H7 (cell line): ENCODE measurements at regions not wholly inside any gene's neighbourhood (a gene's known extent, or its start where the extent isn't known, plus 50 kb on each side); places are given as distances from the start of the nearest gene placed in this dataset.
"Not testable (repeated sequence)": the region's sequence is repeated elsewhere in the genome, so short reads cannot be mapped to it uniquely, and the experiment has no call there.

Experiments
- DNase-seq: peaks from one replicate; pipeline ENCODE4 v3.0.0; 2012
- H3K27me3 ChIP-seq: 2 replicates; pipeline ENCODE4 v1.6.0; 2011; ENCODE audit warnings: mild to moderate bottlenecking, low read length; ENCODE audit not compliant: control insufficient read depth, insufficient read depth
- H3K36me3 ChIP-seq: replicated peaks from 2 replicates; pipeline ENCODE4 v1.5.1; 2011; ENCODE audit warnings: low read length; ENCODE audit not compliant: control insufficient read depth, insufficient read depth
- H3K4me3 ChIP-seq: 2 replicates; pipeline ENCODE4 v1.5.1; 2011; ENCODE audit warnings: low read depth, mild to moderate bottlenecking, control low read depth, low read length, moderate library complexity; ENCODE audit not compliant: insufficient read depth

- no peak for DNase-seq
- H3K4me3 ChIP-seq, result no peak overlapping the region
- H3K27me3 ChIP-seq, result no peaks in the 10 kb centered on the region
- H3K36me3 ChIP-seq, result no peaks in the 10 kb centered on the region
Observed at GRCh38 chr6:170149681-170150589, 140.9 kb downstream of the DLL1 start.

DNA sequence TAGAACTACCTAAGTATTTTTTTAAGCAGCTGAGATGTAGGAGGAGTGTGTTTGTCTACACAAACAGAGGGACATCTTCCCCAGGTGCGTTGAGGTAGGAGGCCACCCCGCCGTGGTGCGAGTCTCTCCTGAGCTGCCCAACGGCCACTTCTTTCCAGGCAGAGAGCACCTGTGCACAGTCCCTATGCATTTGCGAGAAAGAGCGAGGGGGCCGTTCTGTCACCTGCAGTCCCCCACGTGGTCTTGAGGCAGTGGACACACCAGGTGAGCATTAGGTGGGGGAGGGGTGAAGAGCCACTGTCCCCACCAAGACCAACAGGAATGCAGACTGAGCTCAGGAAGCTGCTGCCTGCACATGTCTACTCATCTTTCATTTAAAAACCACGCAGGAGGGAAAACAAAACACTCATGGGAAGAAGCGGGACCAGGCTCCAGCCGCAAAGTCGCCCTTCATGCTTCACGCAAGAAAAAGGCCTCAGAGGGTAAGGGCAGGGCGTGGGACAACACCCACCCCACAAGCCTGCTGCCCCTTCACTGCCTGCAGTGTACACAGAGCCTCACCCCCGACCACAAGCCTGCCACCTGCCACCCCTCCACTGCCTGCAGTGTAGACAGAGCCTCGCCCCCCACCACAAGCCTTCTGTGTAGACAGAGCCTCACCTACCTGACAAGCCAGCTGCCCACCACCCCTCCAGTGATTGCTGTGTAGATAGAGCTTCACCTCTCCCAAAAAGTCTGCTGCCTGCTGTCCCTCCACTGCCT is 142.0 kb downstream of the DLL1 start:
- Histone ChIP-seq H3K4me3 (no peak overlapping the region), H3K27me3 (no peaks in the 10 kb centered on the region), H3K36me3 (no peaks in the 10 kb centered on the region)
- DNase-seq, result no peak

DNA sequence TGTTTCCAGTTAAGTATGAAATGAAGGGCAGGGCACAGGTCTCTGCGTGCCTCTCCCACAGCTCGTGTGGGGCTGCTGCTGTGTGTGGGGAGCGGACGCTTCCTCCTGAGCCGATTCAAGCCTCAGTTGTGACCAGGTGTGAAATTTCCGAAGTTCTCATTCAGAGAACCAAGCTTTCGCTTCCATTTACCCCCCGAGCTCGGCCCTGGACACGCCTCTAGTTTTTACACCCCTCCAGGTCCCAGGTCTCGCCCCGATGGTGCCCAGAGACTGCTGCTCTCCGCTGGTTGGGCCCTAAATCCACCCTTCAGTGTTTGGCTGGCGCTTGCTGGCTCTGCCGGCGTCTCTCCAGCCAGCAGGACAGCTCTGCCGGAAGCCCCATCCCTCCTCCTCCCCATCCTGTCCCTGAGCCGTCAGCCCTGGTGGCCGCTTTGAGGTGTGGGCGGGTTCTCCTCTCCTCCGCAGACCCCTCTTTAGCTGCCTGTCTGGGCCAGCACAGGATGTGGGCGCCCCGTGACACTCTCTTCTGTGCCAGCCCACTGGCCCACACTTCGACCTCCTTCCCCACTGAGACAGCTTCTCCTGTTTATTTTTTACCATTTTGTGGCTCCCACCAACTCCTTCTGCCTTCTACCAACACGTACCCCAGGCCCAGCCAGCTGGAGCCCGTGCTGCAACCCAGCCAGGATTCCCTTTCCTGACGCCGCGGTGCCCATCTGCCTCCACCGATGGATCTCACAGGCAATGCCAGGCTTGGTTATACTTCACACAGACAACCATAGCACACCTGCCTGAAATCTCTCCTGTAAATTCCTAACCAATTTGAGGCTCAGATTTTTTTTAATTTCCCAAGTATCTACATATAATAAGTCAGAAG is 142.8 kb downstream of the DLL1 start:
- DNase-seq, result peak; percentile 84
- Histone ChIP-seq H3K27me3 (no peaks in the 10 kb centered on the region), H3K36me3 (no peaks in the 10 kb centered on the region), H3K4me3 (no peak overlapping the region)

GRCh38 chr6:170147056-170147787 is 143.7 kb downstream of the DLL1 start:
- DNase-seq, result no peak
- no peaks in the 10 kb centered on the region for H3K36me3 ChIP-seq
- H3K4me3 ChIP-seq, result no peak overlapping the region
- H3K27me3 ChIP-seq, result no peaks in the 10 kb centered on the region

- H3K4me3 ChIP-seq, result no peak overlapping the region
- no peaks in the 10 kb centered on the region for H3K36me3 ChIP-seq
- no peak for DNase-seq
- H3K27me3 ChIP-seq, result no peaks in the 10 kb centered on the region
Observed at GRCh38 chr6:170146640-170147039, 144.2 kb downstream of the DLL1 start.

DNA sequence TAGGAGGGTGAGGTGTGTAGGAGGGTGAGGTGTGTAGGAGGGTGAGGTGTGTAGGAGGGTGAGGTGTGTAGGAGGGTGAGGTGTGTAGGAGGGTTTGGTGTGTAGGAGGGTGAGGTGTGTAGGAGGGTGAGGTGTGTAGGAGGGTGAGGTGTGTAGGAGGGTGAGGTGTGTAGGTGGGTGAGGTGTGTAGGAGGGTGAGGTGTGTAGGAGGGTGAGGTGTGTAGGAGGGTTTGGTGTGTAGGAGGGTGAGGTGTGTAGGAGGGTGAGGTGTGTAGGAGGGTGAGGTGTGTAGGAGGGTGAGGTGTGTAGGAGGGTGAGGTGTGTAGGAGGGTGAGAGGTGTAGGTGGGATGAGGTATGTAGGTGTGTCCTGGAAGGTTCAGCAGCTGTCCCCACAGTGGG is 144.7 kb downstream of the DLL1 start:
- H3K36me3 ChIP-seq, H3K4me3 ChIP-seq, H3K27me3 ChIP-seq, DNase-seq: not testable (repeated sequence)

DNA sequence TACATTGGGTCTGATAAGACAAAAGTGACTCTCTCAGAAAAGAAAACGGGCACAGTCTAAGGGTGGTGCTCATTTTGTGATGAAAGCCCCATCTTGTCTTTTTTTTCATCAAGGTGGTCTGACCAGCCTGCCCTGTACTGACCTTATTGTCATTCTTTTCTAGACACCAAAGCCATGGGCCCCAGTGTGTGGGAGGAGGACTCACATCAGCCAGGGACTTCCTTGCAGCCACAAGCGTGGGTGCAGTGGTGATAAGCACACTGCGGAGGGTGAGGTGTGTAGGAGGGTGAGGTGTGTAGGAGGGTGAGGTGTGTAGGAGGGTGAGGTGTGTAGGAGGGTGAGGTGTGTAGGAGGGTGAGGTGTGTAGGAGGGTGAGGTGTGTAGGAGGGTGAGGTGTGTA is 145.2 kb downstream of the DLL1 start:
- not testable (repeated sequence) for DNase-seq, H3K27me3 ChIP-seq, H3K4me3 ChIP-seq, H3K36me3 ChIP-seq

GRCh38 chr6:170145272-170145592 is 145.6 kb downstream of the DLL1 start:
- Histone ChIP-seq H3K4me3 (no peak overlapping the region), H3K27me3 (no peaks in the 10 kb centered on the region), H3K36me3 (no peaks in the 10 kb centered on the region)
- DNase-seq, result no peak

- DNase-seq, result no peak
- Histone ChIP-seq H3K36me3 (no peaks in the 10 kb centered on the region), H3K4me3 (no peak overlapping the region), H3K27me3 (no peaks in the 10 kb centered on the region)
Observed at GRCh38 chr6:170144571-170145271, 146.2 kb downstream of the DLL1 start.

GRCh38 chr6:170143401-170144150 is 147.3 kb downstream of the DLL1 start:
- DNase-seq, result no peak
- Histone ChIP-seq H3K36me3 (no peaks in the 10 kb centered on the region), H3K4me3 (no peak overlapping the region), H3K27me3 (no peaks in the 10 kb centered on the region)

DNA sequence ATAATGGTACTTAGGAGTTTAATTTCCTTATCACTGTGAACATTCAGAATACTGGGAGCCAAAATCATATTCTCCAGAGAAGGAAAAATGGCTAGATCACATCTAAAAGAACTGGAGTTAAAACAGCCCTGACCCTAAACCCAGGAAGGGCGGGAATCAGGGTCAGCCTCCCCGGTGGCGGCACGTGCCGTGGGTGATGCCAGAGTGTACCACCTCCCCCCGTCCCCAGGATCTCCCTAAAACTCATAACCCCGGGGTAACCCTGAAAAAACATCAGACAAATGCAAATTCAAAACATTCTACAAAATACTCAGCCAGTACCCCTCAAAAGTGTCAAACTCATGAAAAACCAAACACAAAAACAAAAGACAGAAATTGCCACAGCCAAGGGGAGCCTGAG is 148.3 kb downstream of the DLL1 start:
- Histone ChIP-seq H3K4me3 (no peak overlapping the region), H3K27me3 (no peaks in the 10 kb centered on the region)
- no peak for DNase-seq

GRCh38 chr6:170141061-170141460 is 149.8 kb downstream of the DLL1 start:
- H3K27me3 ChIP-seq, H3K4me3 ChIP-seq, DNase-seq, H3K36me3 ChIP-seq: not testable (repeated sequence)

More for the DNA sequence above, 148.3 kb downstream of the DLL1 start:
- H3K36me3 ChIP-seq, result no peaks in the 10 kb centered on the region

- H3K27me3 ChIP-seq, result no peaks in the 10 kb centered on the region
Observed at GRCh38 chr6:170140129-170140528, 150.7 kb downstream of the DLL1 start.

More at GRCh38 chr6:170140129-170140528, 150.7 kb downstream of the DLL1 start:
- Histone ChIP-seq H3K36me3 (no peaks in the 10 kb centered on the region), H3K4me3 (no peak overlapping the region)
- DNase-seq, result no peak
